CD14-positive monocyte (primary cell): ENCODE measurements at regions not wholly inside any gene's neighbourhood (a gene's known extent, or its start where the extent isn't known, plus 50 kb on each side); places are given as distances from the start of the nearest gene placed in this dataset.

Experiments used
- DNase-seq, 3 donors: peaks; one replicate each; pipeline ENCODE4 v3.0.0-alpha.2; 2011 to 2022
- H2AFZ ChIP-seq: 2 replicates; pipeline ENCODE4 v1.6.0; 2012; ENCODE audit warnings: mild to moderate bottlenecking, low read depth, low read length, inconsistent platforms; ENCODE audit not compliant: insufficient read depth, poor library complexity, severe bottlenecking
- H3K27ac ChIP-seq, 2 donors: 1 replicate in 1 of 2; 2 replicates in 1 of 2; pipeline ENCODE4 v1.5.1; 2012 to 2013; ENCODE audit warnings: low read length in 2 of 2, control low read depth in 1 of 2, inconsistent platforms in 1 of 2, low read depth in 1 of 2, mild to moderate bottlenecking in 1 of 2
- H3K27me3 ChIP-seq, 2 donors: one replicate each; pipeline versions ENCODE4 v1.6.0 to v1.6.1; 2011 to 2013; ENCODE audit warnings: low read length in 2 of 2; ENCODE audit not compliant: control insufficient read depth in 2 of 2, insufficient read depth in 2 of 2
- H3K36me3 ChIP-seq, 2 donors: replicated peaks in 1 of 2; 1 replicate in 1 of 2; 2 replicates in 1 of 2; pipeline versions ENCODE4 v1.5.1 to v1.6.1; 2012 to 2013; ENCODE audit warnings: low read length in 2 of 2, control low read depth in 1 of 2, inconsistent platforms in 1 of 2, mild to moderate bottlenecking in 1 of 2; ENCODE audit not compliant: insufficient read depth in 2 of 2, control insufficient read depth in 1 of 2
- H3K4me1 ChIP-seq, 2 donors: 1 replicate in 1 of 2; 2 replicates in 1 of 2; pipeline versions ENCODE4 v1.5.1 to v1.6.1; 2012 to 2013; ENCODE audit warnings: low read length in 2 of 2, control low read depth in 1 of 2, inconsistent platforms in 1 of 2, mild to moderate bottlenecking in 1 of 2, moderate library complexity in 1 of 2; ENCODE audit not compliant: insufficient read depth in 2 of 2, control insufficient read depth in 1 of 2
- H3K4me2 ChIP-seq: replicated peaks from 2 replicates; pipeline ENCODE3; 2012; ENCODE audit warnings: low read length, moderate library complexity, mild to moderate bottlenecking; ENCODE audit not compliant: poor library complexity, severe bottlenecking; ENCODE audit errors: extremely low read depth
- H3K4me3 ChIP-seq, 3 experiments: fragments of 200-600 bp in 1 of 3; sonication (generic) in 1 of 3; replicated peaks in 1 of 3; 1 replicate in 2 of 3; 2 replicates in 1 of 3; pipeline ENCODE4 v1.5.1; 2011 to 2013; ENCODE audit warnings: low read length in 3 of 3, mild to moderate bottlenecking in 3 of 3, control low read depth in 2 of 3, low read depth in 2 of 3, inconsistent platforms in 1 of 3, moderate library complexity in 1 of 3
- H3K79me2 ChIP-seq: 2 replicates; pipeline ENCODE4 v1.6.0; 2012; ENCODE audit warnings: mild to moderate bottlenecking, control low read depth, inconsistent platforms, low read length, moderate library complexity; ENCODE audit not compliant: insufficient read depth
- H3K9ac ChIP-seq: 2 replicates; pipeline ENCODE4 v1.6.0; 2017; ENCODE audit warnings: low read length, mild to moderate bottlenecking; ENCODE audit not compliant: insufficient read depth, poor library complexity, severe bottlenecking
- H3K9me3 ChIP-seq, 2 donors: replicated peaks in 1 of 2; 1 replicate in 1 of 2; 2 replicates in 1 of 2; pipeline versions ENCODE4 v1.5.1 to v1.6.1; 2012 to 2013; ENCODE audit warnings: low read length in 2 of 2, control low read depth in 1 of 2; ENCODE audit not compliant: control insufficient read depth in 1 of 2, insufficient read depth in 1 of 2
- H4K20me1 ChIP-seq: 2 replicates; pipeline ENCODE4 v1.6.0; 2012; ENCODE audit warnings: mild to moderate bottlenecking, low read length, control low read depth, moderate library complexity; ENCODE audit not compliant: insufficient read depth
- H3K27ac Mint-ChIP-seq, 7 donors: one replicate each; pipeline ENCODE4 v1.8.0; 2020; ENCODE audit warnings: mild to moderate bottlenecking in 7 of 7, mixed read lengths in 7 of 7, moderate library complexity in 6 of 7, inconsistent platforms in 2 of 7
- H3K27me3 Mint-ChIP-seq, 3 donors: one replicate each; pipeline ENCODE4 v1.8.0; 2021 to 2022; ENCODE audit warnings: low read depth in 3 of 3, mild to moderate bottlenecking in 3 of 3, mixed read lengths in 3 of 3, moderate library complexity in 3 of 3, inconsistent platforms in 1 of 3
- H3K36me3 Mint-ChIP-seq, 2 donors: one replicate each; pipeline ENCODE4 v1.8.0; 2020; ENCODE audit warnings: mixed read lengths in 2 of 2, inconsistent platforms in 1 of 2, mild to moderate bottlenecking in 1 of 2
- H3K4me1 Mint-ChIP-seq: one replicate; pipeline ENCODE4 v1.8.0; 2020; ENCODE audit warnings: mild to moderate bottlenecking, mixed read lengths
- H3K4me3 Mint-ChIP-seq, 2 donors: one replicate each; pipeline ENCODE4 v1.8.0; 2020; ENCODE audit warnings: mild to moderate bottlenecking in 2 of 2, mixed read lengths in 2 of 2, moderate library complexity in 1 of 2
- H3K9me3 Mint-ChIP-seq, 7 donors: one replicate each; pipeline ENCODE4 v1.8.0; 2020 to 2022; ENCODE audit warnings: mixed read lengths in 7 of 7, mild to moderate bottlenecking in 6 of 7, moderate library complexity in 6 of 7, inconsistent platforms in 2 of 7
- CTCF ChIP-seq: fragments of 200-600 bp; IDR thresholded peaks from one replicate; pipeline ENCODE4 v1.8.0; 2022; ENCODE audit warnings: antibody characterized with exemption, mild to moderate bottlenecking
- WGBS: methylation state at CpG from one replicate; pipeline ENCODE4 v1.1.5; 2013; ENCODE audit warnings: missing lambda C conversion rate; ENCODE audit not compliant: insufficient coverage; 5-methylcytosine and 5-hydroxymethylcytosine counted together
- intact Hi-C, 2 donors: fragments of 100-400 bp; cut with micrococcal nuclease; formaldehyde crosslinking; loops; one replicate each; pipeline versions ENCODE4 v1.15.0 to v1.15.1; 2023

- no peaks in the 10 kb centered on the region for H3K9me3 ChIP-seq
- no peak overlapping the region for H2AFZ ChIP-seq
- Mint-ChIP-seq H3K27ac (no peak overlapping the region), H3K4me3 (no peak overlapping the region), H3K4me1 (no peaks in the 10 kb centered on the region), H3K27me3 (peaks cover 0 to 3% (median 2%) of the 10 kb centered on the region in 3 donors), H3K36me3 (no peaks in the 10 kb centered on the region), H3K9me3 (peaks cover 0 to 4% (median 0%) of the 10 kb centered on the region in 7 donors)
- H3K4me1 ChIP-seq: no peaks in the 10 kb centered on the region
- no peak overlapping the region for H3K4me2 ChIP-seq
- H3K27ac ChIP-seq: no peak overlapping the region
- H3K4me3 ChIP-seq: no peak overlapping the region
- no CpG with 5 or more reads among the region's 1 CpG for WGBS
- no peaks in the 10 kb centered on the region for H3K27me3 ChIP-seq
- H3K36me3 ChIP-seq: no peaks in the 10 kb centered on the region
- no peak overlapping the region for H3K9ac ChIP-seq
- H3K79me2 ChIP-seq: no peaks in the 10 kb centered on the region
- DNase-seq: no peak
- no peaks in the 10 kb centered on the region for H4K20me1 ChIP-seq
- intact Hi-C loops: no loop called here
- TF ChIP-seq CTCF: no peak
Observed at GRCh38 chr3:159739166-159739565, 249.5 kb upstream of the IL12A start.

GRCh38 chr3:159739969-159740368 is 248.7 kb upstream of the IL12A start:
- Mint-ChIP-seq H3K4me3 (no peak overlapping the region), H3K27ac (no peak overlapping the region), H3K36me3 (no peaks in the 10 kb centered on the region), H3K9me3 (peaks cover 0 to 4% (median 0%) of the 10 kb centered on the region in 7 donors), H3K27me3 (peaks cover 0 to 3% (median 2%) of the 10 kb centered on the region in 3 donors), H3K4me1 (no peaks in the 10 kb centered on the region)
- Histone ChIP-seq H3K27me3 (no peaks in the 10 kb centered on the region), H3K9me3 (no peaks in the 10 kb centered on the region), H4K20me1 (no peaks in the 10 kb centered on the region), H3K9ac (no peak overlapping the region), H3K36me3 (no peaks in the 10 kb centered on the region), H3K27ac (no peak overlapping the region), H3K4me1 (no peaks in the 10 kb centered on the region), H3K79me2 (no peaks in the 10 kb centered on the region), H3K4me2 (no peak overlapping the region), H3K4me3 (no peak overlapping the region), H2AFZ (no peak overlapping the region)
- WGBS: 85% methylated on average over 2 of the region's 2 CpGs
- intact Hi-C loops: no loop called here
- no peak for TF ChIP-seq CTCF
- DNase-seq: no peak
